ENCODE measurements at regions not wholly inside any gene's neighbourhood (a gene's known extent, or its start where the extent isn't known, plus 50 kb on each side); places are given as distances from the start of the nearest gene placed in this dataset.
"Not testable (repeated sequence)": the region's sequence is repeated elsewhere in the genome, so short reads cannot be mapped to it uniquely, and the experiment has no call there.

DNA sequence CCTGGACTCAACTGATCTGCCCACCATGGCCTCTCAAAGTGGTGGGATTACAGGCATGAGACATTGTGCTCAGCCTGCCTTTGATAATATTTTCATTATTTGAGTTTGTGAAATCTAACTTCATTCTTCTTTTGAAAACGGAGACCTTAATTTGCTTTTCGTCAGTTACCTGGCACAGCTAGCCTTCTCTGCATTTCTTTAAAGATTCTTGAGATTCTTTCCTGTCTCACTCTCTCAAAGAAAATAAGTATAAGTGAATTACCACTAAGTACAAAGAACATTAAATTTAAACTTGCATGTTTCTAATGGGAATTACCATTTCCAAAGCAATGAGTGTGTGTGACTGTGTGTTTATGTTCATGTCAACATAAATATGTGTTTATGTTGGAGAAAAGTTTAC is 187.9 kb downstream of the NFKBIZ start:
- DNase-seq = peak; percentile 62

DNA sequence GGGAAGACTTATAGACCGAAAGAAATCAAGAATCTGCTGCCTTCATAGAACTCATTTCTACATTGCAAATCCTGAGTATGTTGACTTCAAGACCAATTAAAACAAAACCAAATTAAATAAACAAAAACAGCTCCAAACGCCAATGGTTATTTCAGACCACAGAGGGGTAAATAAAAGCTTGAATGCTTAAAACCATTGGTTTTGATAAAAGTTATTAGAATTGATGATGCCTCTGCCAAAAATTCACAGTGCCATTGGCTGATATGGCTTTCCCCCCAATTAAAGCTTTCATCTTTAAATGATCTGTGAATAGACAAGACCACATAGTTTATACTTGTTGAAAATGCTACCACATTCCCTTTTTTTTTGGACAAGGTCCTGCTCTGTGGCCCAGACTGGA is 188.5 kb downstream of the NFKBIZ start:
- no peak for DNase-seq

DNA sequence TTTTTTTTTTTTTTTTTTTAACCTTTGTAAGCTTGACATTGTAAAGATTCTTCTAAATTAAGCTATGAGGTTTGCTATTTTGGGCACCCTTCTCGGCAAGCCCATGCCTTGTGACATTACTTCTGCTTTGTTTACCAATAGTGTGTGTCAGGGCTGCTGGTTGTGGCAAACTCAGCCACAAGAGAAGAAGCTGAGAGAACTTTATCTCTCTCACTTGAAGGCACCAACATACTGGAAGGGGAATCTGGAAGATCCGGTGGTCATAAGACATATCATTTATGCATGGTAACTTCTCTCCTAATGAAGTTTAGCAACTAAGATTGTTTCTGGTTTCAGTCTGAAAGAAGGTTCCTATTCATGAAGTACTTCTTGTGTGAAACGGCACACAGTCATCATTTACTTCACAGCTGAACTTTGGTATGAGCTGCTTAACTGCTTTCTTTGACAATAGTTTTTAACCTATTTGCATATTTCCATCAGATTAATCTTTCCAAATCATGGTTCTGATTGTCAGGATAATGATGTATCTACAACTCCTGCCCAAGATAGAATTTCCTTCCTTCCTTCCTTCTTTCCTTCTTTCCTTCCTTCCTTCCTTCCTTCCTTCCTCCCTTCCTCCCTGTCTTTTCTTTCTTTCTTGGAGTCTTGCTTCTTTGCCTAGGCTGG is 189.3 kb downstream of the NFKBIZ start:
- no peak for DNase-seq

DNA sequence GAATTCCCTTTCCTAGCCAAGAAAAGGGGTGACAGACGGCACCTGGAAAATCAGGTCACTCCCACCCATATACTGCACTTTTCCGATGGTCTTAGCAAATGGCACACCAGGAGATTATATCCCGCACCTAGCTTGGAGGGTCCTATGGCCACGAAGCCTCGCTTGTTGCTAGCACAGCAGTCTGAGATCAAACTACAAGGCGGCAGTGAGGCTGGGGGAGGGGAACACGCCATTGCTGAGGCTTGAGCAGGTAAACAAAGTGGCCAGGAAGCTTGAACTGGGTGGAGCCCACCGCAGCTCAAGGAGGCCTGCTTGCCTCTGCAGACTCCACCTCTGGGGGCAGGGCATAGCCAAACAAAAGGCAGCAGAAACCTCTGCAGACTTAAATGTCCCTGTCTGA is 190.8 kb downstream of the NFKBIZ start:
- DNase-seq = not testable (repeated sequence)

DNA sequence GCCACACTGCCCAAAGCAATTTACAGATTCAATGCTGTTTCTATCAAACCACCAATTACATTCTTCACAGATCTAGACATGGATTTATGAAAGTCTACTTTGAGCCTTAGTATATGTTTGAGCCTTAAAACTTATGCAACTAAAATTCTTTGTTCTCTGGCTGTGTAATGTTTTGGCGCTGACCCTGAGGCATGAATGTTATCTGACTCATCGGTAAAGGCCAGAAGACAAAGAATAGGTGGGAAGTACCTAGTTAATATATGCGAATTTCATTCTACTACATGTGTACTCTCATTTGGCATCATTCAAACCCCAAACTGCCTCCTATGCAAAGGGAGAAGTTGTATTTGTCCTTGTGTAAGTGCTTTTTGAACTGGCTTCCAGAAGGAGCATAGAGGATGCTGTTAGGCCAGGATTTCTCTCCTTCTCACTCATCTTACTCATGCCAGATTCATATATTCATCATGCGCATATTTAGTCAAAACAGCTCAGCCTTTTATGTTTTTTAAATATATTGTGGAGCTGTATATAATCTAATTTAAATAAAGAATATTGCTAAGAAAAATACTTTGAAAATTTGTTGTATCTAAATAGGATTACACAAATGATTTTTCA is 204.2 kb downstream of the NFKBIZ start:
- peak; percentile 10 for DNase-seq

DNA sequence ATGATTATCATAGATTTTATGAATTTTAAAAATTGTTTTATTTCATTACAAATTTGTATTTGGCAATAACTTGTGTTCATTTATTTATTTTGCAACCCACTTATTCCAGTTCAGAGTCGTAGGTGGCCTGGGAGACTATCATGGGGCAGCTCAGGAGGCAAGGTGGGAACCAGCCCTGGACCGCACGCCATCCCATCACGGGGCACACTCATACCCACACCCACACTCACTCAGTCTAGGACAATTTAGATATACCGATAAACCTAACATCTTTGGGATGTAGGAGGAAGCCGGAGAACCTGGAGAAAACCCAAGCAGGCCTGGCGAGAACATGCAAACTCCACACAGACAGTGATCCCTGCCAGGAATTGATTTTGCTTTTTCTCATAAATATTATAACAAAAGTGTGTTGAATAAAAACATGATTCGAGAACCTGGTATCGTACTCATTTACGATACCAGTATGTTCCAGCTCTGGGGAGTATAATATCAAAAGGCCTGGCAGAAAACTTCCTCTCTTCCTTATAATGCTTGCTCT is 205.3 kb downstream of the NFKBIZ start:
- no peak for DNase-seq

DNA sequence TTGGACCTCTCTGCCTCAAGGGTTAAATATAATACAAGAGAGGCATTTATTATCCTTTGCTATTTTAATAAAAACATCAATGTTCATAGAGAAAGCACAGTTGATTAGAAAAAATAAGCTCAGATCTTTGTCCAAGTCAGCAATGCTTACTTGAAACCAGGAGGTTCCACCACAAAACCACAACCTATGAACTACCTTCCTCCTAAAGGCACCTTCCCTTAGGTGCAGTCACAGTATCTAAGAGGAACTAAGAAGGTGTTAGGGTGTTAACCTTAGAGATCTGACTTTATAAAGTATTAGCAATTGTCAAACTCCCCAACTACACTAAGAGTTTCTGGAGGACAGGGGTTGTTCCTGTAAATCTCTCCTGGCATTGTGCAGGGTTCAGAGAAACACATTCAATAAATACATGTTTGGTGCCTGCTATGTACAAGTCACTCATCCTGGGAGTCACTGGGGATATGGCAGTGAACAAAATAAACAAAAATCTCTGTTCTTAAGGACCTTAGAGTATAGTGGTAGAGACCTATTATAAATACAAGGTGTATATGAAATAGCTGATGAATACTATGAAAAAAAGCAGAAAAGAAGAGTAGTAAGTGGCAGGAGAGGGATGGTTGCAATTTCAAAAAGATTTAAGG is 208.6 kb downstream of the NFKBIZ start:
- DNase-seq = no peak

DNA sequence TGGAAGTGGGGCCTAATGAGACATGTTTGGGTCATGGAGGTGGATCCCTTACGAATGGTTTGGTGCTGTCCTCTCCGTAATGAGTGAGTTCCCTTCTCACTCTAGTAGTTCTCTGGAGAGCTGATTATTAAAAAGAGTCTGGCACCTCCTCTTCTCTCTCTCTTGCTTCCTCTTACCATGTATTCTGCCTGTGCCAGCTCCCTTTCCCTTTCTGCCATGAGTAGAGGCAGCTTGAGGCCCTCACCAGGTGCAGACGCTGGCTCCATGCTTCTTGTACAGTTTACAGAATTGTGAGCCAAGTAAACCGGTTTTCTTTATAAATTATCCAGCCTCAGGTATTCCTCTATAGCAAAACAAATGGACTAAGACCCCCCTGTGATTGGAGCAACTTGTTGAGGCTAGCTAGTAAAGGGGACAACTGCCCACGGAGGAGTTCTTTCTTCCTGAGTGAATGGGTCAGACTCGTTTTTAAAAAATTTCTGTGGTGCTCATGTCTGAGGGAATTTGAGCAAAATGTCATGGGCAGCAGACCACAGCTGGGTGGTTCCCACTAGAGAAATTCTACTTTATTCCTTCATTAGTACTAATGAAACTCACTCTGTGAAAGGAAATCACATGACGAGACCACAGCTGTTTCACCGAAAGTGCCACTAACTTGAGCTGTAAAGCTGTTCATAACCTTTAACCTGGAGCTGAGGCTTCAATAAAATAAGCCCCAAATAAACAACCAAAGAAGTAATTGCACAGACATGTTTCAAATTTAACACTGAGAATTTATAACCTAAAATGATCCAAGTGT is 210.0 kb downstream of the NFKBIZ start:
- DNase-seq = no peak

DNA sequence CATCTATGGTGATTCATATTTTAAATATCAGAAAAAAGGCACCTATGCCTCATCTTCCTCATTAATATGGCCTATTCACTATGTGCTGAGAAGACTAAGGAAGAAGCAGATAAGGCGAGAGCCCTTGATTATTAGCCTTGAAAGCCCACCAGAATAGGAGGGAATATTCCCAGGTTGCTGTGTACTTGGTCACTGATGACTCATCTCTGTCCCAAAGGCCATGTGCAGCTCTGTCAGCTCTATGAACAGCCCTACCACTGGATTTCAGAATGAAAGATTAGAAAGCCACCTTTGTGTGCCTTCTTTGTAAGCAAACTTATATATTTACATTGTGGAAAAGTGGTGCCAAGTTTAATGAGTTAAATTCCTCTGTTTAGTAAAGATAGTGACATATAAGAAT is 211.5 kb downstream of the NFKBIZ start:
- DNase-seq = no peak

DNA sequence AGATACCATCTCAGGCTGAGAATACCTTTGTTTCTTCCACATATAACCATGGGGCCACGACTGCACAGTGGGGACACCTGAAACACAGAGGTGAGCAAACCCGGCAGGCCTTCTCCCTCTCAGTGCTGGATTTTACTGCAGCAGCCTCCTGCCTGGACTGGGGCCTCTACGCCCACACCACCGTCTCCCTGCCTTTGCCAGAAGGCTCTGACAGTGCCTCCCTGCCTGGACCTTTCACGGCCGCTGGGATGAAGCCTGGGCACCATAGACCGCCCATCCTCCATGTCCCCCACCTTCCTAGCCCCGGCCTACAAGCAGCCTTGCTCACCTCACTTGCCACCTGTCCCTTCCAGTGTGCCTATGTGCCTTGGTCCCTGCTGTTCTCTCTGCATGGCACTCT is 214.3 kb downstream of the NFKBIZ start:
- DNase-seq = no peak

DNA sequence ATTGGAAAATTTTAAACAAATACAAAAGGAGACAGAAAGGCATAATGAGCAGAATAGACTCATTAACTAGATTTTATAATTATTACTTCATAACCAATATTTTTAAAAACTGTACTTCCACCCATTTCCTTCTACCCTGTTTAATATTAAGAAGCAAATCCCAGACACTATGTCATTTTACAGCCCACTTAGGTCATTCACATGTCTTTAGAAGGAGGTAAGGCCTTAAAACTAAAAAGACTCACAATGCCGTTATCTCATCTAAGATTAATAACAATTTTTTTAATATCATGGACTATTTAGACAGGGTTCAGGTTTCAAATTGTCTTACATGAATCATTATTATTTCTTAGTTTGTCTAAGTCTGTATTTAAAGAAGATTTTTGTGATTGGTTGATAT is 217.2 kb downstream of the NFKBIZ start:
- DNase-seq = no peak

DNA sequence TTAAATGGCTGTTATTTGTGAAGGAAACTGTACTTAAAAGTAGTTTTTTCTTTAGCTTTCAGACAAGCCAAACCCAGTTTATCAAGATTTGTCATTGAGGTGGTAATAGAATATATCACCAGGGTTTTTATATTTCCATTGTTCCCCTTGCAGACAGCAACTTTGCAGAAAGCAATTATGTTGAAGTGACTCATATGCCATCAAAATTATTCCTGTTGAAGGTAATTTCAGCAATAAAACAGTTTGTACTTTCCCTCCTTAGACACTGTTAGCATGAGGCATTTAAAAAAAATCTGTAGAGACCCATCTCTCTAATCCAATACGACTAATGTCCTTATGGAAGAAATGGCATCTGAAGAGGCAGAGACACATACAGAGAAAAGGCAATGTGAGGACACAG is 219.0 kb downstream of the NFKBIZ start:
- DNase-seq = no peak

DNA sequence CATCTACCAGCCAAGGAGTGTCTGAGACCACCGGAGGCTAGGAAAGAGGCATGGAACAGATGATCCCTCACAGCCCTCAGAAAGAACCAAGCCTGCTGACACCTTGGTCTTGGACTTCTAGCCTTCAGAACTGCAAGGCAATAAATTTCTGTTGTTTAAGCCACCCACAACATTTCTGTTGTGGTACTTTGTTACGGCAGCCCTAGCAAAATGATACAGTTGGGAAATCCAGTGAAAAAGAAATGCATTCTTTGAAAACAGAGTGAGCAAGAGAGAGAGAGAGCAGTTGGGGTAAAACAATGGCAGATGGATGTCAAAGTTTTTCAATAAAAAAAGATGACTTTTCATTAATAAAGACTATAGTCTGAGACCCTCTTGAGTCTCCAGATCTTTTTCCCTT is 219.4 kb downstream of the NFKBIZ start:
- DNase-seq = no peak

DNA sequence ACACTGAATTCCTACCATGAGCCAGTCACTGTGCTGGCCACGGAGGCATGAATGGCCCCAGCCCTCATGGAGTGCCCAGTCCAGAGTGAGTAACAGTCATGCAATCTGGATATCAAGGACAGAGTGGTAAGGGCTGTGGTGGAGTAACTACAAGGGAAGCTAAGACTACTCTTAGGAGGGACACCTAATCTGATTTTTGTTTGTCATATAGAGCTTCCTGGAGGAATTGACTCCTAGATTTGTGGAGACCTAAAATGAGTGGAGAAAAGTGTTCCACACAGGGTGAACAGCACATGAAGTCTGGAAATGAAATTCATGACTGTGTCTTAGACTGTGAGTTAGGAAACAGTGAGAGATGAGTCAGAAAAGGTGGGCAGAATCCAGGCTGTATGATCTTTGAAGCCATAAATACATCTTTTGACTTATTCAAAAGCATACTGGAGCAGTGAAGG is 219.9 kb downstream of the NFKBIZ start:
- DNase-seq = peak; percentile 34

DNA sequence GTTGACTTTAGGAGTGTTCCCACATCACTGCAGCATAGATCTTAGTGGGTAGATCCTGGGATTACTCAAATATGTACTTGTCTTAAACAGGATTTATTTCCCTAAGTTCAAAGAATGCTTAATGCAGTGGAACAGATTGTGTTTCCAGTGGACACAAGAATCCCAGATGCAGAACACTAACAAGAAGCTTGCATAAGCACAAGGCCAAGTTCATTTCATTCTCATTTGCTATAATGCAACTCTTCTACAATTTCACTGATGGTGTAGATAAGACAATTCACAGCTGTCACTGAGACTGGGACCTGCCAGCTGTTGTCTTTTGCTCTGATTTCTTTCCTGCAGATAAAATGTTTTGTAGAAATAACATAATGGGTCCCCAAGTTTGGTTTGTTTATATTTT is 225.6 kb downstream of the NFKBIZ start:
- no peak for DNase-seq

DNA sequence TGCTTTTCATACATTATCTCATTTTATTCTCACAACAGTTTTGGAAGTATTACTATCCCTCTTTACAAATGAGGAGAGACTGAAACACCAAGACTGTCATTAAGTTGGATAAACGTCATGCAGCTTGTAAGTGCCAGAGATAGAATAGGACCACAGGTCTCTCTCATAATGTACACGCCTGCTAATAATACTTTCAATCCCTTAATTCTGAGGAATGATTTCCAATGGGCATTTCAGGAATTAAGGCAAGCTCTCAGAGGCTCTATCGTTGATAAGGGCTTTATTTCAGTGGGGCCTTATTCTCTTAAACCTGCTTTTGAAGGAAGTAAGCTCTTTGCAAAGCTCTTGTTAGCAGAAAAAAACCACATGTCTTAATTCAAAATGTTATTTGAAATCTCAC is 229.1 kb downstream of the NFKBIZ start:
- DNase-seq = no peak

DNA sequence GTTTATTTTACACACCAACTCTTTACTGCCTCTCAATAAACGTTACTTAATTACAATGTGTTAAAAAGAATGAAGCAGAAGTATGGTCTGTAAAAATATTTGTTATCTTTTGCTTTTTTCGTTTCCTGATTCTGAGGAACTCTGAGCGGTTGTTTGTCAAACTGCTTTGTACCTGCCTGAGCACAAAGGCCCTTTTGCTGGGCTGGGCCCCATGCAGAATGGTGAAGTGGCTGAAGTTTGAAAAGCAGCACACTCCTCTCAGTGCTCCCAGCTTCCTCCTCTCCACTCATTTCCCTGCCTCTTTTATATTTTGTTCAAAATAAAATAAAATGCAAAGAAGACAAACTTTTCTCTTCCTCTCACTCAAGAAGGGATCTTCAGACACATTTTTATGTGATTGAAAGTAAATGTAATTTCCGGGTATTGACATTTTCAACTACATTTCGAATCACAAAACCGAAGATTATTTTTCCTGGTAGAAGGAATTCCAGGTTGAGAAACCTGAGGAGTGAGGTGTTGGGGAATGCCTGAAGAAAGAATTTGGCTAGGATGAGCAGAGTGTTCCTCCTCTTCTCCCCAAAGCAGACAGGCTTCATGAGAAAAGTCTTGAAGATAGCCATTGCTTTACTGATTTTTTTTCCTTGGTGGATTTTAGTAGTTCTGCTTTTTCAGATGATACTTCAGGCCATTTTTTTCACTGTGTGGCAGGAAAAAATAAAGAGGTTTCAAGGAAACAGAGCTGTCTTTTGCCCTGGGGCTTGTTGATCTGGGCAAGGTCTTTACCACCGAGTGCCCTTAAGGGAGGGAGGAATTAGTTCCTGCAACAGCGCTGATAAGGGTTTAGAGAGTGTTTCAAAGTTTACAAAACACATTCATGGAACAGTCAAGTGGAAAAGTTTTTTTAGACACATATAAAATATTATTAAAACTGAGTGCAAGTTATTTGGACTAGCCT is 229.8 kb downstream of the NFKBIZ start:
- no peak for DNase-seq

DNA sequence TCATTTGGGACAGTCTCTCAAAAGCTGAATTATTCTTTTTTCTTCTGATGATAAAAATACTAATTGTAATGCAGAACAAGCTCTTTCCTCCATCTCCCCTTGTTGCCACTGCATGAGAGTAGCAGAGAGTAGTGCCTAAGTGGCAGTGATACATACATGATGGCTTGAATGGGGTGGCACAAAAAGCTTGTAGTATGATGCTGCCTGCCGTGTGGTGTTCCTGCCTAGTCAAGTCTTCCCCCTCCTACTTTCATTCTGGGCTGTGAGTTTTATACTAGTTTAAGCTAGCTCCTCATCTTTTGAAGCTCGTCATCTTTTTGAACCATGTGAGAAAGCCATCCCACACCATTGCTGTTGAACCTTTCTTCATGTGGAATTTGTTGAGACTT is 230.5 kb downstream of the NFKBIZ start:
- no peak for DNase-seq

DNA sequence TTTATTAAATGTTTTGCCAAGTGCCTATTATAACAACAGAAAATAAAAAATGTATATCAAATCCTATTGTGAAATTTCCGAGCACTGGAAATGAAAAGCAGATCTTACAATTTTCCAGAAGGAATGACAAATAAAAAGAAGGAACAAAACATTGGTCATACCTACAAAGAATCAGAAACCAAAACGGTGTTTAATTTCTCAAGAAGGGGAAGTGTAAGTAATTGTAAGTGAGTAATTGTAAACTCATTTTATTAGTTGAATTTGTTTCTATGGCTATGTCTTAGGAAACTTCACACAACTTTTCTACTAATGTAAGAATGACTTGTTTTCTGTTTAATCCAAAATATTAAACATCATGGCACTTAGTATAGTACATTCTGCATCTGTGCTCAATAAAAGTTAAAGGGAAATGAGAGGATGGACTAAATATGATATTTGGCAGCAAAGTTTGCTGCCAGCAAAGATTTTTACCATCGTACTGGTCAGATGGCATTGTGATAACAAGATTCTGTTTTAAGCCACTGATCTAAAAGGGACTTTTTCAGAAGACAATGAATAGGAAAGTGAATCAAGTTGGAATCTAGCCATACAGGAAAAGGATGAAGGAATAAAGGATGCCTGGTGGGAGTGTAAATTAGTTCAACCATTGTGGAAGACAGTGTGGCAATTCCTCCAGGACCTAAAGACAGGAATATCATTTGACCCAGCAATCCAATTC is 232.4 kb downstream of the NFKBIZ start:
- DNase-seq = no peak

DNA sequence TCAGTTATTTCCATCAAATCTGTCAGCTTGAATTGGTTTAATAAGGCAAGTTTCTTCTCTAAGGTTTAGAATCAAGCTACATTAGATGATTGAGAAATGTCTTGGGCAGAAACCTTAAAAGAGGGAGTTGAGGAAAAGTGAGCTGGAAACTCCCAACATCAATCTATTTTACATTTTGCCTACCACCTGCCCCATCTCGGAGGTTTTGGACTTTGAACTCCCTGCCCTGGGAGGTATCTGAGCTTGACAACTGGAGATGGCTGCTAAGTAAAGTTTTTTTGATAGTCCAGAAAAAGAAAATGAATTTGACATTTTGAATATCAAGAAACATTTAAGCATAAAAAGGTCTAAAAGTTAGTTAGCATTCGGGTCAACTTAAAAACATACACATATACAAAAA is 234.2 kb downstream of the NFKBIZ start:
- DNase-seq = no peak

DNA sequence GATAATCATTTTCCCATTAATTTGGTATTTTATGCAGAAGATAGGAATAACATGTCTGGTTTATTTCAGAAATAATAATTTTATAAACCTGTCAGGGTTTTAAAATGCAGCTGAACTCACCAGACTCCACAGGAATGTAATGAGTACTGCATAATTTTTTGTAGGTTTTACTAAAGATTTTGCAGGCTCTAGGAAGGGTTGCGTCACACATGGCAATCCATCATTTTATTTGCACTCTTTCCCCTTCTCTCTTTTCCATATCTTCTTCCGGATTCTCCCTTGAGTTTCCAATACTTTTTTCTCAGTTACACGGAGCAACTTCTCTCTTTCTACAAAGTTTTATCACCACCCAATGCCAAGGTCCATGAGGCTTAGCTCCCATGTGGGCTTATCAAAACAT is 234.7 kb downstream of the NFKBIZ start:
- DNase-seq = peak; percentile 34

Data from fibroblast of skin of scalp (primary cell).